Esophagus muscularis mucosa (tissue), 4 donors: ENCODE measurements at regions not wholly inside any gene's neighbourhood (a gene's known extent, or its start where the extent isn't known, plus 50 kb on each side); places are given as distances from the start of the nearest gene placed in this dataset.

Experiments
- CTCF ChIP-seq, 3 experiments: fragments of 200-600 bp in 2 of 3; fragments of 450-650 bp in 1 of 3; sonication (generic) in 2 of 3; IDR thresholded peaks; one replicate each; pipeline ENCODE4 v1.5.1; 2017 to 2019; ENCODE audit warnings: antibody characterized with exemption in 3 of 3, mild to moderate bottlenecking in 2 of 3, moderate library complexity in 1 of 3
- EP300 ChIP-seq: sonication (generic); formaldehyde crosslinking; IDR thresholded peaks from one replicate; pipeline ENCODE4 v1.6.1; 2017; ENCODE audit warnings: antibody characterized with exemption
- POLR2A ChIP-seq: fragments of 450-650 bp; IDR thresholded peaks from one replicate; pipeline ENCODE4 v1.6.1; 2017; ENCODE audit warnings: antibody characterized with exemption, moderate library complexity, mild to moderate bottlenecking, low read depth

GRCh38 chr3:117539729-117540128 is 830.1 kb downstream of the TUSC7 start:
- TF ChIP-seq EP300 (no peak), CTCF (IDR thresholded peaks at IDR 0.05) (no peak), POLR2A (no peak)
